HEK293T (cell line): ENCODE measurements at regions not wholly inside any gene's neighbourhood (a gene's known extent, or its start where the extent isn't known, plus 50 kb on each side); places are given as distances from the start of the nearest gene placed in this dataset.

ENCODE experiments used
- CTCF ChIA-PET: fragments of 350-600 bp; formaldehyde crosslinking; extraction: SDS; loops from one replicate; lab custom pipeline; 2021; ENCODE audit warnings: antibody characterized with exemption, inconsistent platforms; lab: Yijun Ruan, JAX
- POLR2A ChIA-PET: fragments of 350-600 bp; formaldehyde crosslinking; extraction: SDS; loops from one replicate; lab custom pipeline; 2020; ENCODE audit warnings: antibody characterized with exemption, inconsistent platforms; lab: Yijun Ruan, JAX
- DNase-seq: peaks from one replicate; pipeline ENCODE4 v3.0.0; 2012; ENCODE audit warnings: mixed read lengths; ENCODE audit errors: extremely low spot score
- ARNT ChIP-seq: fragments of 450-650 bp; IDR thresholded peaks from 2 replicates; pipeline ENCODE4 v1.6.1; 2017; ENCODE audit warnings: mild to moderate bottlenecking
- BHLHE40 ChIP-seq: fragments of 450-650 bp; IDR thresholded peaks from 2 replicates; pipeline ENCODE4 v1.6.1; 2016; ENCODE audit warnings: mild to moderate bottlenecking, moderate library complexity, borderline replicate concordance
- CTBP1 ChIP-seq: fragments of 450-650 bp; IDR thresholded peaks from 2 replicates; pipeline ENCODE4 v1.6.1; 2016; ENCODE audit warnings: borderline replicate concordance
- ELF4 ChIP-seq: fragments of 450-650 bp; IDR thresholded peaks from 2 replicates; pipeline ENCODE4 v1.6.1; 2017; ENCODE audit warnings: antibody characterized with exemption
- FOXA1 ChIP-seq: fragments of 450-650 bp; IDR thresholded peaks from 2 replicates; pipeline ENCODE4 v1.6.1; 2016; ENCODE audit warnings: mild to moderate bottlenecking
- FOXK2 ChIP-seq: fragments of 450-650 bp; IDR thresholded peaks from 2 replicates; pipeline ENCODE4 v1.6.1; 2016; ENCODE audit warnings: mild to moderate bottlenecking
- FOXM1 ChIP-seq: fragments of 450-650 bp; IDR thresholded peaks from 2 replicates; pipeline ENCODE4 v1.6.1; 2017; ENCODE audit warnings: mild to moderate bottlenecking, borderline replicate concordance
- HDGF ChIP-seq: fragments of 450-650 bp; IDR thresholded peaks from 2 replicates; pipeline ENCODE4 v1.6.1; 2017; ENCODE audit warnings: antibody characterized with exemption, borderline replicate concordance
- L3MBTL2 ChIP-seq: fragments of 450-650 bp; conservative IDR thresholded peaks from 2 replicates; pipeline ENCODE4 v1.6.1; 2016; ENCODE audit warnings: mild to moderate bottlenecking
- LEF1 ChIP-seq: fragments of 450-650 bp; IDR thresholded peaks from 2 replicates; pipeline ENCODE4 v1.6.1; 2017; ENCODE audit warnings: mild to moderate bottlenecking, borderline replicate concordance
- NFRKB ChIP-seq: fragments of 450-650 bp; IDR thresholded peaks from 2 replicates; pipeline ENCODE4 v1.6.1; 2016; ENCODE audit warnings: mild to moderate bottlenecking, moderate library complexity
- SP1 ChIP-seq: fragments of 450-650 bp; IDR thresholded peaks from 2 replicates; pipeline ENCODE4 v1.6.1; 2017
- SUZ12 ChIP-seq: fragments of 450-650 bp; IDR thresholded peaks from 2 replicates; pipeline ENCODE4 v1.6.1; 2016; ENCODE audit warnings: mild to moderate bottlenecking
- TARDBP ChIP-seq: fragments of 450-650 bp; IDR thresholded peaks from 2 replicates; pipeline ENCODE4 v1.6.1; 2016
- ZNF384 ChIP-seq: fragments of 450-650 bp; IDR thresholded peaks from 2 replicates; pipeline ENCODE4 v1.6.1; 2016
- TF ChIP-seq, protein P1 (sequence below): fragments of 450-650 bp; IDR thresholded peaks from 2 replicates; pipeline ENCODE4 v1.6.1; 2016

DNA sequence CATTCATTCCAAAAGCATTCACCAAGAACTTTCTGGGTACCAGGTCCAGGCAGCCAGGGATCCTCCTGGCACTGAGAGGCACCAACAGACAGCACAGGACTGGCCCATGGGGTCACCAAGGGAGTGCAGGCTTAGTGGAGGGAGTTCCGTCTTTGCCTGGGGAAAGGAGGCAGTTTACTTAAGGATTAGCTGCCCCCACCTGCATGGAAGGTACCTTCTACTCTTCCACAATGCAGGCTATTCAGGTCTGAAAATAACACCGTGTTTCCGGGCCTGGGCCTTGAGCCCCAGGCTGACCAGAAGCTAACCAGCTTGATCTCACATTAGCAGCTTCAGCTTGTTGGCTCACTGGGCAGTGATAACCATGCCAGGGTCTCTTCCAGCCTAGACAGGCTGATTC lies 199.4 kb downstream of the FOXA2 start:
- TF ChIP-seq BHLHE40 (no peak), NFRKB (no peak), ARNT (no peak), ZNF384 (no peak), LEF1 (no peak), CTBP1 (no peak)
- TF ChIP-seq, protein P1, sequence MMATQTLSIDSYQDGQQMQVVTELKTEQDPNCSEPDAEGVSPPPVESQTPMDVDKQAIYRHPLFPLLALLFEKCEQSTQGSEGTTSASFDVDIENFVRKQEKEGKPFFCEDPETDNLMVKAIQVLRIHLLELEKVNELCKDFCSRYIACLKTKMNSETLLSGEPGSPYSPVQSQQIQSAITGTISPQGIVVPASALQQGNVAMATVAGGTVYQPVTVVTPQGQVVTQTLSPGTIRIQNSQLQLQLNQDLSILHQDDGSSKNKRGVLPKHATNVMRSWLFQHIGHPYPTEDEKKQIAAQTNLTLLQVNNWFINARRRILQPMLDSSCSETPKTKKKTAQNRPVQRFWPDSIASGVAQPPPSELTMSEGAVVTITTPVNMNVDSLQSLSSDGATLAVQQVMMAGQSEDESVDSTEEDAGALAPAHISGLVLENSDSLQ: no peak
- ChIA-PET POLR2A (no interaction called here), CTCF (interaction anchor here (0.6 kb wide), 1 partner anchor 390 kb away, joined by 3 read pairs; no protein-coding TSS in a partner anchor)
- DNase-seq: no peak

DNA sequence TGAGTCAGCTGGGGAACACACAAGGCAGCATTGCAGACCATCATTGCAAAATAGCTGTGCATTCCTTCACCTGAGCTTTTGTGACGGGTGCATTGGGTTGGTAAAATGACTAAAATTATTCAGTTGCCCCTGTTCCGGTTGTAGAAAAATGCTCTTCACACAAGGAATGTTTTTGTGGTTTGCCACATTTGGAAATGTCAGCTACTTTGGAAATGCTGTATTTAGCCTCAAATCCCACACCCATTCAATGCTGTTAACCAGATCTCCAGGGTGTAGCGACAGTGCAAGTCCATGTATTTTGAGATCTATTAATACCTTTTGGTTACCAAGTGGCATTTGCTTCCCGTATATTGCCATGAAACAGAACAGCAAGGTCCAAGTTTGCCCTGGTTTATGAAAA lies 201.2 kb downstream of the FOXA2 start:
- ChIA-PET CTCF (no interaction called here), POLR2A (no interaction called here)

DNA sequence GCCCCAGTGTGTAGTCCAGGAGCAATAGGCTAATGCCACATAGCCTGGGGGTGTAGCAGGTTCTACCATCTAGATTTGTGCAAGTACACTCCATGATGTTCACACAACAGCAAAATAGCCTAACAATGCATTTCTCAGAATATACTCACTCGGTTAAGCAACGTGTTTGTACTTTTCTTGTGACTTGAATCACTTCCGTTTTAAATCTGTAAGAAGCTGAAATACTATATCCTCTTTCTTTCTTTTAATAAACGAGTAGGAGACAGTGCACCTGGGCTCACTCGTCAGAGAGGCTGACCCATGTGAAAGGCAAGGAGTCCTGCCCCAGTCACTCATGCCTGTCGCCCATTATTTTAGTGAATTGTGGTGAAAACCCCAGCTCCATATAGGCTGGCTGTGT lies 201.6 kb downstream of the FOXA2 start:
- TF ChIP-seq BHLHE40 (no peak), LEF1 (no peak), L3MBTL2 (no peak), TARDBP (no peak), ELF4 (no peak), ZNF384 (no peak), SP1 (no peak), HDGF (no peak), FOXM1 (no peak), FOXA1 (no peak), CTBP1 (no peak), ARNT (no peak), NFRKB (no peak), FOXK2 (no peak)
- TF ChIP-seq, protein P1: no peak
- DNase-seq: no peak
- ChIA-PET POLR2A (no interaction called here), CTCF (no interaction called here)

More for the DNA sequence above, 201.2 kb downstream of the FOXA2 start:
- no peak for DNase-seq
- no peak for TF ChIP-seq L3MBTL2

DNA sequence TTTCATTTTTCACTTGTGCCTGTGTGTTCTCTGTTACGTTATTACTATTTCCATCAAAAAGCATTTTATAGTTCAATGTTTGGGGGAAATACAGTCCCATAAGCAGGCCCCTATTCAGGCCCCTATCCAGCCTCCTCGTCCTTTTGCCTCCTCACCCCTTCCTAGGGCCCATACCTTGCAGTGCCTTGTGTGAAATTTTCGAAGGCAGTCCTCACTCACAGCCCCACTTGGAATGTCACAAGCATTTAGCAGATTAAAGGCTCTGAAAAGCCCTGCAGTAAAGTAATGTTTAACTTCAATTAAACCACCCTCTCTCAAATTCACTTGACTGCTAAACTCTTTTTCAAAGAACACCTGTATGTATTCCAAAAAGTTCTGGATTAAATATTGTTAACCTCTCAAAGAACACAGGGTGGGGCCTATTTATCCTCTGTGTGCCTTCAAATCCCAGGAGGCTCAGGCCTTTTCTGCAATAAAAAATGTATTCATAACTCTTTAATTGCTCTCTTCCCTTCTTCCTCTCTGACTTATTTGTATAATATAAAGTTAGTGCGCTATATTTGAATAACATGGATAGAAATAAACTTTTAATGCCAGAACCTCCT lies 202.5 kb downstream of the FOXA2 start:
- no peak for TF ChIP-seq LEF1
- ChIA-PET POLR2A (no interaction called here), CTCF (no interaction called here)
- no peak for DNase-seq

DNA sequence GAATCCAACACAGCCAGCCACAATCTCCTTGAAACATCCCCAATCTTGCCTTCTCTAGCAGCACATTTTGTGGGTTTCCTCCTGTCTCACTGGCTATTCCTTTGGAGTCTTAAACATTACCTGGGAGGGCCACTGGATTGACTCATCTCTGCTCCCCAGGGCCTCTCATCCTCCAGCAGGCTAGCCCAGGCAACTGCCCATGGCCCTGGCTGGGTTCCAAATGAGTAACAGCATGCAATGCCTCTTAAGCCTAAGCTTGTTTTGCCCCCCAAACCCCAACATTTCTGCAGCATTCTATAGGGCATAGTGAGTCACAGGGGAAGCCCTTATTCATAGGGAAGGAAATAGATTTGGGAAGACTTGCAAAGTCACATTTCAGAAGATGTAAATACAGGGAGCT lies 204.9 kb downstream of the FOXA2 start:
- ChIA-PET CTCF (no interaction called here), POLR2A (no interaction called here)
- no peak for TF ChIP-seq FOXA1
- no peak for TF ChIP-seq TARDBP
- TF ChIP-seq, protein P1: no peak
- no peak for TF ChIP-seq SUZ12
- no peak for TF ChIP-seq FOXM1
- no peak for TF ChIP-seq SP1
- TF ChIP-seq ARNT: no peak
- no peak for TF ChIP-seq BHLHE40
- TF ChIP-seq FOXK2: no peak
- TF ChIP-seq ZNF384: no peak
- no peak for DNase-seq

DNA sequence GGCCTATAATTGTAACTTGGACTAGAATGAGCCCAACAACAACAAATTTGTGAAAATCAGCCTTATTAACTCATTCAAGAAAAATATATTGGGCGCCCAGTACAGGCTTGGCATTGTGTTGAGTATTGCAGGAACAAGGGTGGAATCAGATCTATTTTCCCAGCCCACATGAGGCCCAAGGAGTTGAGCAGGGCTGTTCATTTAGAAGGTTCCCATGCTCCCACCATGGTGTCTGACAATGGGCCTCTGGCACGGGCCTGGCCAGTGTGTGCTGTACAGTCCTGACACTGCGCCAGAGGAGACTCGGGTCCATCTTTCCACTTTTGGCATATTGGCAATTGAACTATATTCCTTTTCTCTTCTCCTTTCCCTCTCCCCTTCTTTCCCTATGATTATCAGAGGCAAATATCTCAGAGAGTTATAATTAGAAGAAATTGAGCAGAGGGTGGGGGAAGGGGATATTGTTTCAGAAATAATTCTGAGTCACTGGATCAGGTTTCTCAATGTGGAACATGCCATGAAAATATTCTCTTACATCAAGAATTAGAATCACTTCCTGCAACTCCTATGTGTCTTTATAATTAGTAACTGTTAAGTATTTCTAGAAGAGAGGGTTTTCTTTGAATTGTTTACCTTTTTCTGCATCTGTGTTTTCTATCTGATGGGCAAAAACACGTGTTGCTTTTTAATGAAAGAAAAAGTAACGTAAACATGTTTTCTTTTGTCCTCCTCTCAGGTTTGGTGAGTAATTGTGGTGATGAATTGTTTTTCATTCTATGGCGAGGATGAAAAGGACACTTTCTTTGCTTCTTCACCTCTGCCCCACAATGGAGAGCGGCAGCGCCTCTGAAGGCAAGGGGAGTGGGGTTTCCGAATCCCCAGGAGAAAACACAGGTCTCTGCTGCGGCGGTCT lies 209.4 kb downstream of the FOXA2 start:
- ChIA-PET CTCF (no interaction called here), POLR2A (no interaction called here)
- no peak for TF ChIP-seq LEF1
- TF ChIP-seq SUZ12: no peak
- TF ChIP-seq, protein P1: no peak
- TF ChIP-seq ARNT: no peak
- TF ChIP-seq FOXK2: no peak
- TF ChIP-seq HDGF: no peak
- DNase-seq: no peak
